OCI-LY1 (cell line): ENCODE measurements at regions not wholly inside any gene's neighbourhood (a gene's known extent, or its start where the extent isn't known, plus 50 kb on each side); places are given as distances from the start of the nearest gene placed in this dataset.

Experiments
- H2AFZ ChIP-seq: fragments of 200-600 bp; sonication (generic), shearing (Covaris generic); 2 replicates; pipeline ENCODE4 v1.6.0; 2014; ENCODE audit warnings: antibody characterized with exemption, mild to moderate bottlenecking, low read length
- H3F3A ChIP-seq: fragments of 200-600 bp; sonication (generic), shearing (Covaris generic); 2 replicates; pipeline ENCODE4 v1.6.0; 2014; ENCODE audit warnings: mild to moderate bottlenecking, antibody characterized with exemption, low read length, moderate library complexity; ENCODE audit not compliant: insufficient read depth
- H3K27ac ChIP-seq: fragments of 200-600 bp; sonication (generic); 2 replicates; pipeline ENCODE4 v1.5.1; 2014; ENCODE audit warnings: low read length, mixed run types, mild to moderate bottlenecking, low read depth; ENCODE audit not compliant: poor library complexity, severe bottlenecking
- H3K27me3 ChIP-seq: fragments of 200-600 bp; sonication (generic); 2 replicates; pipeline ENCODE4 v1.6.0; 2014; ENCODE audit warnings: antibody characterized with exemption, mild to moderate bottlenecking, low read length, moderate library complexity; ENCODE audit not compliant: insufficient read depth
- H3K36me3 ChIP-seq: fragments of 200-600 bp; sonication (generic); 2 replicates; pipeline ENCODE4 v1.6.1; 2014; ENCODE audit warnings: mild to moderate bottlenecking, antibody characterized with exemption, low read length, moderate library complexity, mixed read lengths; ENCODE audit not compliant: insufficient read depth
- H3K4me1 ChIP-seq: fragments of 200-600 bp; sonication (generic); 2 replicates; pipeline ENCODE4 v1.5.1; 2014; ENCODE audit warnings: mild to moderate bottlenecking, low read length, moderate library complexity; ENCODE audit not compliant: insufficient read depth, severe bottlenecking
- H3K4me2 ChIP-seq: fragments of 200-600 bp; sonication (generic), shearing (Covaris generic); 2 replicates; pipeline ENCODE4 v1.6.1; 2014; ENCODE audit warnings: low read length
- H3K4me3 ChIP-seq: fragments of 200-600 bp; sonication (generic); 2 replicates; pipeline ENCODE4 v1.5.1; 2014; ENCODE audit warnings: low read length, low read depth, mild to moderate bottlenecking, mixed read lengths; ENCODE audit not compliant: poor library complexity, severe bottlenecking
- H3K79me2 ChIP-seq: fragments of 200-600 bp; shearing (Covaris generic); 2 replicates; pipeline ENCODE4 v1.6.1; 2016; ENCODE audit warnings: mixed run types, low read length, mixed read lengths; ENCODE audit not compliant: insufficient read depth
- H3K9ac ChIP-seq: fragments of 200-600 bp; sonication (generic), shearing (Covaris generic); 2 replicates; pipeline ENCODE4 v1.6.1; 2014; ENCODE audit warnings: mild to moderate bottlenecking, low read length, mixed read lengths
- H3K9me2 ChIP-seq: fragments of 200-600 bp; sonication (generic), shearing (Covaris generic); 2 replicates; pipeline ENCODE4 v1.6.1; 2014; ENCODE audit warnings: low read depth, mild to moderate bottlenecking, low read length, mixed read lengths
- H3K9me3 ChIP-seq: fragments of 200-600 bp; shearing (Covaris generic); 2 replicates; pipeline ENCODE4 v1.6.1; 2014; ENCODE audit warnings: low read length, mixed read lengths
- H4K20me1 ChIP-seq: fragments of 200-600 bp; sonication (generic), shearing (Covaris generic); 2 replicates; pipeline ENCODE4 v1.6.0; 2016; ENCODE audit warnings: mild to moderate bottlenecking, low read length; ENCODE audit not compliant: insufficient read depth
- CTCF ChIP-seq: fragments of 200-600 bp; sonication (generic), shearing (Covaris generic); IDR thresholded peaks from 2 replicates; pipeline ENCODE4 v1.5.1; 2017; ENCODE audit warnings: mild to moderate bottlenecking, antibody characterized with exemption, low read length, moderate library complexity, mixed read lengths
- EZH2 ChIP-seq: fragments of 200-600 bp; sonication (generic), shearing (Covaris generic); IDR thresholded peaks from 2 replicates; pipeline ENCODE4 v1.8.0; 2017; ENCODE audit warnings: borderline replicate concordance, mixed run types, mild to moderate bottlenecking, antibody characterized with exemption, low read length, moderate library complexity, mixed read lengths

GRCh38 chr3:101964861-101965260, 115.5 kb downstream of the NFKBIZ start:
- H2AFZ ChIP-seq, result no peak overlapping the region
- H3K9ac ChIP-seq, result no peak overlapping the region
- no peaks in the 10 kb centered on the region for H3K36me3 ChIP-seq
- no peaks in the 10 kb centered on the region for H3K4me1 ChIP-seq
- H3K9me2 ChIP-seq, result no peaks in the 10 kb centered on the region
- H3K4me3 ChIP-seq, result no peak overlapping the region
- no peak overlapping the region for H3K4me2 ChIP-seq
- no peak overlapping the region for H3K27ac ChIP-seq
- no peak for TF ChIP-seq CTCF
- TF ChIP-seq EZH2, result no peak
- no peaks in the 10 kb centered on the region for H3K79me2 ChIP-seq
- H3K27me3 ChIP-seq, result no peaks in the 10 kb centered on the region
- H3F3A ChIP-seq, result no peaks in the 10 kb centered on the region
- H3K9me3 ChIP-seq, result no peaks in the 10 kb centered on the region
- no peaks in the 10 kb centered on the region for H4K20me1 ChIP-seq

GRCh38 chr3:101966226-101966625, 116.9 kb downstream of the NFKBIZ start:
- Histone ChIP-seq H3K4me2 (no peak overlapping the region), H3K4me3 (no peak overlapping the region), H2AFZ (no peak overlapping the region), H3K9ac (no peak overlapping the region), H3K27me3 (no peaks in the 10 kb centered on the region), H3K79me2 (no peaks in the 10 kb centered on the region), H3K9me2 (no peaks in the 10 kb centered on the region), H3K36me3 (no peaks in the 10 kb centered on the region), H3K4me1 (no peaks in the 10 kb centered on the region), H3F3A (no peaks in the 10 kb centered on the region), H3K27ac (no peak overlapping the region), H4K20me1 (no peaks in the 10 kb centered on the region), H3K9me3 (no peaks in the 10 kb centered on the region)
- TF ChIP-seq CTCF (no peak), EZH2 (no peak)

GRCh38 chr3:101970212-101970611, 120.9 kb downstream of the NFKBIZ start:
- Histone ChIP-seq H2AFZ (no peak overlapping the region), H3K9ac (no peak overlapping the region), H3K4me1 (no peaks in the 10 kb centered on the region), H3K27ac (no peak overlapping the region), H3K4me2 (no peak overlapping the region), H3K9me2 (no peaks in the 10 kb centered on the region), H3K9me3 (no peaks in the 10 kb centered on the region), H3K36me3 (no peaks in the 10 kb centered on the region), H3K27me3 (no peaks in the 10 kb centered on the region), H3F3A (no peaks in the 10 kb centered on the region), H3K79me2 (no peaks in the 10 kb centered on the region), H4K20me1 (no peaks in the 10 kb centered on the region), H3K4me3 (no peak overlapping the region)
- TF ChIP-seq CTCF (no peak), EZH2 (no peak)
